ENCODE measurements at regions not wholly inside any gene's neighbourhood (a gene's known extent, or its start where the extent isn't known, plus 50 kb on each side); places are given as distances from the start of the nearest gene placed in this dataset.

- TF ChIP-seq, protein P1, sequence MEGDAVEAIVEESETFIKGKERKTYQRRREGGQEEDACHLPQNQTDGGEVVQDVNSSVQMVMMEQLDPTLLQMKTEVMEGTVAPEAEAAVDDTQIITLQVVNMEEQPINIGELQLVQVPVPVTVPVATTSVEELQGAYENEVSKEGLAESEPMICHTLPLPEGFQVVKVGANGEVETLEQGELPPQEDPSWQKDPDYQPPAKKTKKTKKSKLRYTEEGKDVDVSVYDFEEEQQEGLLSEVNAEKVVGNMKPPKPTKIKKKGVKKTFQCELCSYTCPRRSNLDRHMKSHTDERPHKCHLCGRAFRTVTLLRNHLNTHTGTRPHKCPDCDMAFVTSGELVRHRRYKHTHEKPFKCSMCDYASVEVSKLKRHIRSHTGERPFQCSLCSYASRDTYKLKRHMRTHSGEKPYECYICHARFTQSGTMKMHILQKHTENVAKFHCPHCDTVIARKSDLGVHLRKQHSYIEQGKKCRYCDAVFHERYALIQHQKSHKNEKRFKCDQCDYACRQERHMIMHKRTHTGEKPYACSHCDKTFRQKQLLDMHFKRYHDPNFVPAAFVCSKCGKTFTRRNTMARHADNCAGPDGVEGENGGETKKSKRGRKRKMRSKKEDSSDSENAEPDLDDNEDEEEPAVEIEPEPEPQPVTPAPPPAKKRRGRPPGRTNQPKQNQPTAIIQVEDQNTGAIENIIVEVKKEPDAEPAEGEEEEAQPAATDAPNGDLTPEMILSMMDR (IDR thresholded peaks at IDR 0.05) = no peak
- Histone ChIP-seq H3K9me3 (peaks cover 0 to 4% of the 10 kb centered on the region in 2 donors), H3K4me3 (no peak overlapping the region), H3K36me3 (no peaks in the 10 kb centered on the region), H3K27me3 (no peaks in the 10 kb centered on the region), H3K4me1 (no peaks in the 10 kb centered on the region), H3K27ac (no peak overlapping the region)
- no peak for DNase-seq (ENCODE audit: low spot score)
Observed at GRCh38 chr1:232682248-232682647, 52.3 kb upstream of the SIPA1L2 start.

DNA sequence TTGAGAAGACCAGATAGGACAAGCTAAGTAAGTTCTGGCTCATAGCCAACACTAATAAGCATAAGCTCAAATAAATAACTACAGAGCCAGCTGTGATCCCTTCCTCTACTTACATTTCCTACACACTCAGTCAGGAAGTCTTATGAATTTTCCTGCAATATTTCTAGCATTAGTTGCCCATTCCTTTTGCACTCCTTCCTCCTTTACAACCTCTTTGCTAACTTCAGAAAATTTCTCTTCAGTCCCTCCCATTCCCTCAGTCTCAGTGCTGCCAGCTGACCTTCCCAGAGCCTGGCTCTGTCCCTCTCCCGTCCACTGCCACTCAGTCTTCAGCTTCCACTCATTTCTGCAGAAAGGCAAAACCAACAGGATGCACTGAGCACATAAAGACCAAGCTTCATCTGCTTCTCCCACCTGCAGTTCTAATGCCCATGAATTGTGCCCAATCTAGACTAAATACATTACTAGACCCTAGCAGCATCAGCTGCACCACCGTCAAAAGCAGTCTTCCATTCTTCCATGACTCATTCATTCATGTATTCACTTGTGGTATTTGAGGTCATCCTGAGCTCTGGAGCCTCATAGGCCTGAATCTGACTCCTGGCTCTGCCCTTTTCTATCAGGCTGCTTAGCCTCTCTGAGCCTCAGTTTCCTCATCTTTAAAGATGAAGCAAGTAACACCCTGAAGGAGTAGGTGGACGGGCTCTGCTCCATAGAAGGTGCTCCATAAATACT, 54.6 kb upstream of the SIPA1L2 start:
- no peaks in the 10 kb centered on the region for H3K36me3 ChIP-seq
- no peak for DNase-seq (ENCODE audit: low spot score)
- no peak overlapping the region for H3K27ac ChIP-seq
- H3K9me3 ChIP-seq = peaks cover 0 to 4% of the 10 kb centered on the region in 2 donors
- H3K4me3 ChIP-seq = no peak overlapping the region
- H3K27me3 ChIP-seq = no peaks in the 10 kb centered on the region
- no peaks in the 10 kb centered on the region for H3K4me1 ChIP-seq
- TF ChIP-seq, protein P1 (IDR thresholded peaks at IDR 0.05) = no peak

DNA sequence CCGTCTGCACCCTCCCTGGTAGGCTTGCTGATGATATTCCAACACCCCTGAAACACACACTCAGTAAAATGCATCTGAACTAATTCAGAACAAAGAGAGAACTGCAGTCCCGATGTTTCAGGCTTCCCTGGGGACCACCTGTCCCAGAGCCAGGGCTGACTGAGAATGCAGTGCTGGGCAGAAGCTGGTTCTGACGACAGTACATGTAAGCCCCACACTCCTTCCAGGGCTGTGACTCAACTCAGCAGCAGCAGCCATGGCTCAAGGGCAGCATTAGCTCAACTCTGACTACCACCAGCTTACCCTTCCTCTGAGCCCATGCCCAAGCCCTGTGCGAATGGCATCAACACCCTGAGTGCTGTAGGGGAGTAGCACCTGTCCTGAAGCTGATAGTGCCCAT, 56.4 kb upstream of the SIPA1L2 start:
- DNase-seq (ENCODE audit: low spot score) = no peak
- Histone ChIP-seq H3K36me3 (no peaks in the 10 kb centered on the region), H3K4me3 (no peak overlapping the region), H3K27ac (no peak overlapping the region), H3K9me3 (peaks cover 0 to 1% of the 10 kb centered on the region in 2 donors), H3K4me1 (no peaks in the 10 kb centered on the region), H3K27me3 (no peaks in the 10 kb centered on the region)
- TF ChIP-seq, protein P1 (IDR thresholded peaks at IDR 0.05) = no peak

DNA sequence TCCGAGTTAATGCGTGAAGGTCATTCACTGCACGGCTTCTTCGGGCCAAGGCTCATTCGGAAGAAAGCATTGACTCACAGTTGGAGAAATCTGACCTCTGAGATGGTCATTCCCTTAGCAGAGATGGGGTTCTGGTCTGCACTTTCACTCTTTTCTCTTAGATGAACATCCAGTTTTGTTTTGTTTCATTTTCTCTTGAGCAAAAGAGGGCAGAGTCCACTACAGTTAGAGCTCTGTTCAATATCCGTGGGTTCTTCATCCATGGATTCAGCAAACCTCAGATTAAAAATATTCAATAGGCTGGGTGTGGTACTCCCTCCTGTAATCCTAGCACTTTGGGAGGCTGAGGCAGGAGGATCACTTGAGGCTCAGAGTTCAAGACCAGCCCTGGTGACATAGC, 57.4 kb upstream of the SIPA1L2 start:
- TF ChIP-seq, protein P1 (IDR thresholded peaks at IDR 0.05) = no peak
- Histone ChIP-seq H3K4me3 (no peak overlapping the region), H3K36me3 (no peaks in the 10 kb centered on the region), H3K27ac (no peak overlapping the region), H3K9me3 (no peaks in the 10 kb centered on the region), H3K27me3 (no peaks in the 10 kb centered on the region), H3K4me1 (no peaks in the 10 kb centered on the region)
- no peak for DNase-seq (ENCODE audit: low spot score)

GRCh38 chr1:232687728-232688127, 57.8 kb upstream of the SIPA1L2 start:
- Histone ChIP-seq H3K36me3 (no peaks in the 10 kb centered on the region), H3K4me1 (no peaks in the 10 kb centered on the region), H3K27me3 (no peaks in the 10 kb centered on the region), H3K27ac (no peak overlapping the region), H3K4me3 (no peak overlapping the region), H3K9me3 (no peaks in the 10 kb centered on the region)
- TF ChIP-seq, protein P1 (IDR thresholded peaks at IDR 0.05) = no peak
- no peak for DNase-seq (ENCODE audit: low spot score)

DNA sequence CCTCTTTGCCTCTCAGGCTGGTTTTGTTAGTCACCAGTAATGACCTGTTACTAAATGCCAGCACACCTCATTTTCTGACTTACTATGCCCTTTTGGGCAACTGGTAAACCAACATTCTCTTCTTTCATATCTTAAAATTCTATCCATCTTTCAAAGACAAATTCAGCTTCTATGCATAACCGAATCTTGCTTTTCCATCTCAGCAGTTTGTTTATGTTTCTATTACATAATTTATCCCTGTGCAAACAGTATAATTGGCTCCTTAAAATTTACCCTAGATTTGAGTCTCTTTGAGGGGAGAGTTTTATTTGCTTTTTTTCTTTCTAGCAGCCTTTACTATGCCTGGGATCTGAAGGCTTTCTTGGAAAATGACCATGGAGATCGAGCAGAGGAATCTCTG, 58.5 kb upstream of the SIPA1L2 start:
- Histone ChIP-seq H3K4me1 (no peaks in the 10 kb centered on the region), H3K4me3 (no peak overlapping the region), H3K9me3 (no peaks in the 10 kb centered on the region), H3K27me3 (no peaks in the 10 kb centered on the region), H3K27ac (no peak overlapping the region), H3K36me3 (no peaks in the 10 kb centered on the region)
- DNase-seq (ENCODE audit: low spot score) = no peak
- TF ChIP-seq, protein P1 (IDR thresholded peaks at IDR 0.05) = no peak

Measured in right atrium auricular region (tissue), 2 donors.